ENCODE measurements at regions not wholly inside any gene's neighbourhood (a gene's known extent, or its start where the extent isn't known, plus 50 kb on each side); places are given as distances from the start of the nearest gene placed in this dataset.

GRCh38 chr2:150379166-150379565 is 108.3 kb downstream of the RND3 start:
- no peaks in the 10 kb centered on the region for H3K27me3 Mint-ChIP-seq

DNA sequence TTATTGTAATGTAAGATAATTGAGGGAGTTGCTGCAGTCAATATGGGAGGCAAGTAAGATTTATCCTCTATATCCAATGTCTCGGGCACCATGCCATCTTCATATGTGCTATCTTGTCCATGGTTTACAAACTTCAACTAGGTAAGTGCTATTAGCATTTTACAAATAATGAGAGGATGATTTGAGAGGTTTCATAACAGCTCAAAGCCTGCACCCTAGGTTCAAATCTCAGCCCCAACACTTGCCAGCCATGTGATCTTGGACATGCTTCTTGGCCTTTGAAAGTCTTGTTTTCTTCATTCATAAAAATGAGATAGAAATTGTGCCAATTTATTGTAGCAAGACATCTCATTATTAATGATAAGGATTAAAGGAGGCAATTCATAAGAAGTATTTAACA is 108.8 kb downstream of the RND3 start:
- Mint-ChIP-seq H3K4me3 (no peak overlapping the region), H3K9me3 (peaks cover 17% of the 10 kb centered on the region), H3K27ac (no peak overlapping the region), H3K4me1 (no peaks in the 10 kb centered on the region), H3K27me3 (no peaks in the 10 kb centered on the region), H3K36me3 (no peaks in the 10 kb centered on the region)

More at GRCh38 chr2:150379166-150379565, 108.3 kb downstream of the RND3 start:
- Mint-ChIP-seq H3K4me3 (no peak overlapping the region), H3K36me3 (no peaks in the 10 kb centered on the region), H3K4me1 (no peaks in the 10 kb centered on the region), H3K9me3 (peaks cover 21% of the 10 kb centered on the region), H3K27ac (no peak overlapping the region)

GRCh38 chr2:150376553-150377335 is 110.7 kb downstream of the RND3 start:
- no peak overlapping the region for H3K27ac Mint-ChIP-seq
- H3K4me1 Mint-ChIP-seq, result no peaks in the 10 kb centered on the region
- no peaks in the 10 kb centered on the region for H3K36me3 Mint-ChIP-seq
- no peaks in the 10 kb centered on the region for H3K27me3 Mint-ChIP-seq
- H3K9me3 Mint-ChIP-seq, result no peaks in the 10 kb centered on the region
- no peak overlapping the region for H3K4me3 Mint-ChIP-seq

DNA sequence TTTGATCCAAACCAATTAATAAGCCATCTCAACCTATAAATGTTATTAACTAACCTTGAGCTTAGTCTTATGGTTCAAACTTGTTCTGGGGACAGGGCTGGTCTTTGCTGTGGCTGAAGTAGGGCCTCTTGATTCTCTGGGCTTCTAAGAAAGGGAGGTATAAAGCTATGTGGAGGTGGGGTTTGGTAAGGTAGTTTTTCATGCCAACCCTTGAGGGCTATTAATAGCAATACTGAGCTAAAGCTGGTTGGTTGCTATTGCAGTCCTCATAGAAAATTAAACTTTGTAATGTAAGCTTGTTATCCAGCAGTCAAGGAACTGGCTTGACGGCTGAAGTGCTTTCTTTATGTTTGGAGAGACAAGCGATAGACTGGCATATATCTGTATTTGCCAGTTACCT is 112.1 kb downstream of the RND3 start:
- no peak overlapping the region for H3K27ac Mint-ChIP-seq
- H3K4me1 Mint-ChIP-seq, result no peaks in the 10 kb centered on the region
- H3K36me3 Mint-ChIP-seq, result no peaks in the 10 kb centered on the region
- no peaks in the 10 kb centered on the region for H3K27me3 Mint-ChIP-seq
- H3K9me3 Mint-ChIP-seq, result no peaks in the 10 kb centered on the region
- H3K4me3 Mint-ChIP-seq, result no peak overlapping the region

GRCh38 chr2:150374492-150374891 is 113.0 kb downstream of the RND3 start:
- H3K9me3 Mint-ChIP-seq, result no peaks in the 10 kb centered on the region
- H3K4me3 Mint-ChIP-seq, result no peak overlapping the region
- H3K27ac Mint-ChIP-seq, result no peak overlapping the region
- H3K27me3 Mint-ChIP-seq, result no peaks in the 10 kb centered on the region
- H3K36me3 Mint-ChIP-seq, result no peaks in the 10 kb centered on the region
- no peaks in the 10 kb centered on the region for H3K4me1 Mint-ChIP-seq

- Mint-ChIP-seq H3K4me3 (no peak overlapping the region), H3K36me3 (no peaks in the 10 kb centered on the region), H3K27ac (no peak overlapping the region), H3K9me3 (no peaks in the 10 kb centered on the region), H3K4me1 (no peaks in the 10 kb centered on the region), H3K27me3 (no peaks in the 10 kb centered on the region)
Measured at GRCh38 chr2:150373374-150373773, 114.1 kb downstream of the RND3 start.

GRCh38 chr2:150371044-150371818 is 116.2 kb downstream of the RND3 start:
- Mint-ChIP-seq H3K27ac (no peak overlapping the region), H3K9me3 (no peaks in the 10 kb centered on the region), H3K36me3 (no peaks in the 10 kb centered on the region), H3K27me3 (no peaks in the 10 kb centered on the region), H3K4me3 (no peak overlapping the region), H3K4me1 (no peaks in the 10 kb centered on the region)

GRCh38 chr2:150370561-150370960 is 116.9 kb downstream of the RND3 start:
- H3K4me3 Mint-ChIP-seq, result no peak overlapping the region
- H3K36me3 Mint-ChIP-seq, result no peaks in the 10 kb centered on the region
- no peak overlapping the region for H3K27ac Mint-ChIP-seq
- no peaks in the 10 kb centered on the region for H3K9me3 Mint-ChIP-seq
- H3K4me1 Mint-ChIP-seq, result no peaks in the 10 kb centered on the region
- no peaks in the 10 kb centered on the region for H3K27me3 Mint-ChIP-seq

GRCh38 chr2:150369862-150370261 is 117.6 kb downstream of the RND3 start:
- H3K9me3 Mint-ChIP-seq, result no peaks in the 10 kb centered on the region
- H3K27ac Mint-ChIP-seq, result no peak overlapping the region
- no peaks in the 10 kb centered on the region for H3K27me3 Mint-ChIP-seq
- H3K4me3 Mint-ChIP-seq, result no peak overlapping the region
- no peaks in the 10 kb centered on the region for H3K36me3 Mint-ChIP-seq
- no peaks in the 10 kb centered on the region for H3K4me1 Mint-ChIP-seq

- Mint-ChIP-seq H3K27ac (no peak overlapping the region), H3K4me1 (no peaks in the 10 kb centered on the region), H3K27me3 (no peaks in the 10 kb centered on the region), H3K9me3 (no peaks in the 10 kb centered on the region), H3K4me3 (no peak overlapping the region), H3K36me3 (no peaks in the 10 kb centered on the region)
Measured at GRCh38 chr2:150358468-150358807, 129.0 kb downstream of the RND3 start.

DNA sequence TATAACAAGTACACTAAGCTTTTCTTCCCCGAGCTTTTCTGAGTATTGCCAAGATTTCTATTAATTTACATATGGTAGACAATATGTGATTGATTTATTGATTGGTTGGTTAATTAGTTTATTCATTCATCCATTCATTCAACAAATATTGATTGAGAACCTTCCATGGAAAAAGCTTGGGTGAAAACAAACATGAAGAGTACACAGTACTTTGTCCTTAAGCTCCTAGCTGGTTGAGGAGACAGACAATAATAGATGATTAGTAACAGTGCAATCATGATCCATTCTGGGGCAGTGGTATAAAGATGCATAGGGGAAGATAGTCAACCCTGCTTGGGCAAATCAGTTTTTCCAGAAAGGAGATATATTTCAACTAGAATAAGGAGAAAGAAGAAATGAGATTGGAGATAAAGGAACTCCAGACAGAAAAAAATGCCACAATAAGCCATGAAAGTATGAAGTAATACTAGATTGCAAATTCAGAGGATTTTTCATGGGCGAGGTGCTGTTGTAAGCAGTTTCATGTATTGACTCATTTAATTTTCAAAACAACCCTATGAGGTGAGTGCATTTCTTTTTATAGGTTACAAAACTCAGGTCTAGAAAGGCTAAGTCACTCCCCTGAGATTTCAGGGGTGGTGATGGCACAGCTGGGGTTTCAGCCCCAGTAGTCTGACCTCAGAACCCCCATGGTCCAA is 129.5 kb downstream of the RND3 start:
- no peaks in the 10 kb centered on the region for H3K4me1 Mint-ChIP-seq

DNA sequence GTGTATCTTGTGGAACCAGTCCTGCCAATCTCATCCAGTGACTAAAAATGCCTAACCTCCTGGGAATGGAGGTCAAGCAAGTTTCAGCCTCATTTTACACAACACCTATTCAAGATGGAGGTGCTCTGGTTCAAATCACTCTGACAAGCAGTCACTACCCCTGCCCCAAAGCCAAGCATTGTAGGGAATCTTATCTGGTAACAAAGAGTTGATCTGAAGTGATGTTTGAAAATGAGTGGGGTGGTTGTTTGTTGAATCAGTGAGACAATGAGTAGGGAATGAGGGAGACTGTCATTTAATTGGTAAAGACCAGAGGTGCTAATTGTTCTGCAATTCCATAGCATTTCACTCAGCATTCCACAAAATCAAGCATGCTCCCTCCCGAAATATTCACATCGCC is 132.0 kb downstream of the RND3 start:
- no peaks in the 10 kb centered on the region for H3K9me3 Mint-ChIP-seq
- H3K27me3 Mint-ChIP-seq, result no peaks in the 10 kb centered on the region
- H3K36me3 Mint-ChIP-seq, result no peaks in the 10 kb centered on the region

More for the DNA sequence above, 129.5 kb downstream of the RND3 start:
- Mint-ChIP-seq H3K27ac (no peak overlapping the region), H3K4me3 (no peak overlapping the region), H3K9me3 (no peaks in the 10 kb centered on the region), H3K36me3 (no peaks in the 10 kb centered on the region), H3K27me3 (no peaks in the 10 kb centered on the region)

DNA sequence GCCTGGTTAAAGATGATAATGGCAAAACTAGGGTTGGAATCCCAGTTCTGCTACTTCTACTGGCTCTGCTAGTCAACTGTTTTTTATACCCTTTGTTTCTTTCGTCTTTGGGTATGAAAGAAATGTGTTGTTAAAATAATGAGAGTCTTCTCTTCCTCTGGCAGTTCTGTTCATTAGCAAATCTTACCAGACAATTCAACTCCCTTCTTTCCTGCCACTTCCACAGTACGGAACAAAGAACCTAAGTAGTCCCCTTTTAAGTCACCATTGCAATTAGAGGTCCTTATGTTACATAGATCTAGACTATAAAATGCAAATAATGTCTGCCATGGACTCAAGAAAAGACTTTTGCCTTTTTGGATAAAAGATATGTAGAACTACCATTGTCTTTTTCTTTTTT is 134.1 kb downstream of the RND3 start:
- no peaks in the 10 kb centered on the region for H3K4me1 Mint-ChIP-seq
- no peaks in the 10 kb centered on the region for H3K9me3 Mint-ChIP-seq
- no peak overlapping the region for H3K27ac Mint-ChIP-seq
- H3K4me3 Mint-ChIP-seq, result no peak overlapping the region
- H3K36me3 Mint-ChIP-seq, result no peaks in the 10 kb centered on the region
- H3K27me3 Mint-ChIP-seq, result no peaks in the 10 kb centered on the region

More for the DNA sequence above, 132.0 kb downstream of the RND3 start:
- Mint-ChIP-seq H3K4me1 (no peaks in the 10 kb centered on the region), H3K4me3 (no peak overlapping the region), H3K27ac (no peak overlapping the region)

- Mint-ChIP-seq H3K4me3 (no peak overlapping the region), H3K9me3 (no peaks in the 10 kb centered on the region), H3K4me1 (no peaks in the 10 kb centered on the region), H3K27ac (no peak overlapping the region), H3K36me3 (no peaks in the 10 kb centered on the region), H3K27me3 (no peaks in the 10 kb centered on the region)
Measured at GRCh38 chr2:150351922-150352321, 135.5 kb downstream of the RND3 start.

GRCh38 chr2:150350500-150350899 is 137.0 kb downstream of the RND3 start:
- Mint-ChIP-seq H3K4me3 (no peak overlapping the region), H3K27me3 (peaks cover 1% of the 10 kb centered on the region), H3K4me1 (no peaks in the 10 kb centered on the region), H3K27ac (no peak overlapping the region), H3K9me3 (no peaks in the 10 kb centered on the region), H3K36me3 (no peaks in the 10 kb centered on the region)

GRCh38 chr2:150346806-150347205 is 140.7 kb downstream of the RND3 start:
- H3K36me3 Mint-ChIP-seq, result no peaks in the 10 kb centered on the region
- H3K9me3 Mint-ChIP-seq, result no peaks in the 10 kb centered on the region

More at GRCh38 chr2:150346806-150347205, 140.7 kb downstream of the RND3 start:
- no peak overlapping the region for H3K27ac Mint-ChIP-seq
- H3K27me3 Mint-ChIP-seq, result peaks cover 2% of the 10 kb centered on the region
- no peak overlapping the region for H3K4me3 Mint-ChIP-seq
- no peaks in the 10 kb centered on the region for H3K4me1 Mint-ChIP-seq
